HG03442 (cell line): ENCODE measurements at regions not wholly inside any gene's neighbourhood (a gene's known extent, or its start where the extent isn't known, plus 50 kb on each side); places are given as distances from the start of the nearest gene placed in this dataset.

ENCODE experiments used
- ATAC-seq: cut with Tn5 transposase; IDR thresholded peaks from one replicate; pipeline ENCODE4 v1.9.1; 2021; ENCODE audit warnings: mild to moderate bottlenecking, moderate library complexity; ENCODE audit not compliant: unreplicated experiment

DNA sequence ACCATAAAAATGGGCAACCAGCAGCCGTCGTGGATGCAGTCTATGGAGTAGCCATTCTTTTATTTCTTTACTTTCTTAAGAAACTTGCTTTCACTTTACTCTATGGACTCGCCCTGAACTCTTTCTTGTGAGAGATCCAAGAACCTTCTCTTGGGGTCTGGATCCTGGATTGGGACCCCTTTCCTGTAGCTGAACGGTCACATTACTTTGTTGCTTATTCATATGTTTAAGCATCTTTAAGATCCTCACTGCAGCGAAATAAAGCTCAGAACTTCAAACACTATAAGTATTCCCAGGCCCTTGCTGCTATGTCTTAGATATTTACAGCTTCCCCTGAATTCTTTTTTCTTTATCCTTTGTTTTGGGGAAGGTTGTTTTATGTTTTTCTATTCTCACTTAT lies 187.8 kb upstream of the DDI1 start:
- no peak for ATAC-seq

DNA sequence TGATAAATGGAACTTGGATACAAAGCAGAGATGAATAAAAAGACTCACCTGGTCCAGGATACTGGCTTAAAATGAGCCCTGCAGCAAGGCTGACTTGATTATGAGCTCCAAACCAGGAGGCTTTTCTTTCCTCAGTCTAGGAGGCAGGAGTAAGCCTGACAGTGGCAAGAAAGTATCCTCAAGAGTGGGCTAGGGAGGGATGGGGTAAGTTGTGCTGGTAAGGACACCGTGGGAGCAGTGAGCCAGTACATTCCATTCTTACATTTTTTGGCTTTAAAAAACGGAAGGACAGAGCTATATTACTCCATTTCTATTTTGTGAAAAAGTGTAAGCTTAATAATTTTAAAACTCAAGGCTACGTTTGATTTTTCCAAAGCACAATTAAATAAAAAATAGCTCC lies 187.1 kb upstream of the DDI1 start:
- no peak for ATAC-seq

DNA sequence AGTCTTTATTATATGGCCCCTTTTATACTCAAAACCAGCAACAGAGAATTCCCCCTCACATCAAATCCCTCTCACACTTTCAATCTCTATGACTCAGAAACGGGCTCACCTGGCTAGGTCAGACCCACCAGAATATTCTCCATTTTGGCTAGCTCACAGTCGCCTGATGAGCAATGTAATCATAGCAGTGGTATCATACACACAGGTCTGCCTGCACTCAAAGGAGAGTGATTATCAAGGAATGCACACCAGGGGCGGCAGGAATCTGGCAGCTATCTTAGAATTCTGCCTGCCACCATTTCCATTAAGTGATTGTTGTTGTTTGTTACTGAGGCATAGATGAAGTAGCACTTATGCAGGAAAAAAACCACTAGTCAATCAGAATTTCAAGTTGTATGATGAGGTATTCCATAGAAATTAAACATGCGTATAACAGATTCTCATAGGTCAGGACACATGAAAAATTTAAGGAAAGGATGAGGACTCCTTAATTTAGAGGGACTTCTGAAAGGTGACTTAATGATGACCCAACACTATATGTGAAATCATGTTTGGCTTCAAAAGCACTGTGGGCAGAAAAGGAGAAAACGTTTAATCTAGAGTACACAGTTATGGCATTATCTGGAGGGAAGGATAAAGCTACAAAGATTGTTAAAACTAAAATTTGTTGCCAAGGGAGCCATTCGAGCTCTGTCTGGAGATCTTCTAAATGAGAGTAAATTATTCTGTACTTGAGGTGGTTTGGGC lies 185.8 kb upstream of the DDI1 start:
- no peak for ATAC-seq

DNA sequence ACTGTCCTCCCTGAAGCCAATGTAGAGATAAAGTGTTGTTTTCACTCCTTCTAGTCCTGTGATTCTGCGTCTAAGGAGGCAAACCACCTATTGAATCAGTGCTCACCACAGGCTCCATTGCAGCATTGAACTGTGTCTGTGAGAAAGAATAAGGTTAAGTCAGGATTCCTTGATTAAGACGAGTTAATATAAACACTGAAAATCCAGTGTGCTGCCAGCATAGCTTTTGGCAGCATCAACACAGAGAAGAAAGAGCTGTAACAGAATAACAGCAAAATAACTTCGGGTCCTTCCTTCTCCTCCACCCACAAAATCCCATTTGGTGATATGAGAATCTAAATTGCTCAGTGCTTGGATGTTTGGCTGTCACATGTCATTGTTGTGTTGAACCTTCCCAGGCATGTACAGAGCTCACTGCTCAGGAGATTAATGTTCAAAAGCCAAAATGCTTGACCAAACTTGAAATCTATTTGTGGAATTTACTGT lies 185.2 kb upstream of the DDI1 start:
- no peak for ATAC-seq
